ENCODE measurements at regions not wholly inside any gene's neighbourhood (a gene's known extent, or its start where the extent isn't known, plus 50 kb on each side); places are given as distances from the start of the nearest gene placed in this dataset.

DNA sequence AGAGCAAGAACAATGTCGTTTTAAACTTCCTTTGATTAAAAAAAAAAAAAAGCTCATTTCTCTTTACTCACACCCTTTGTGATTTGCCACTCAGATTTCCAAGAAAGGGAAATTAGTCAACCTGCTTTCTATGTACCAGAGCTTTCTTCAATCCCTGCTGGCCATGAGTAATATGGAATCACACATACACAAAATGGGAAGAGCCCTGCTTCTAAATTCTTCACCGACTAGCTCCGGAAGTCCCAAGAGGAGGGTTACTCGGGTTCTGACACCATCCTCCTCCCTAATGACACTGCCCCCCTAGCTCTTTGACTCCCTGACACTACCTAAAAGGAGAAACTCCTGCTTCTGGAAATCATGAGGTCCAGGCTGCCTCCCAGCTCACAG is 81.8 kb upstream of the SFMBT2 start:
- TF ChIP-seq, protein P1, sequence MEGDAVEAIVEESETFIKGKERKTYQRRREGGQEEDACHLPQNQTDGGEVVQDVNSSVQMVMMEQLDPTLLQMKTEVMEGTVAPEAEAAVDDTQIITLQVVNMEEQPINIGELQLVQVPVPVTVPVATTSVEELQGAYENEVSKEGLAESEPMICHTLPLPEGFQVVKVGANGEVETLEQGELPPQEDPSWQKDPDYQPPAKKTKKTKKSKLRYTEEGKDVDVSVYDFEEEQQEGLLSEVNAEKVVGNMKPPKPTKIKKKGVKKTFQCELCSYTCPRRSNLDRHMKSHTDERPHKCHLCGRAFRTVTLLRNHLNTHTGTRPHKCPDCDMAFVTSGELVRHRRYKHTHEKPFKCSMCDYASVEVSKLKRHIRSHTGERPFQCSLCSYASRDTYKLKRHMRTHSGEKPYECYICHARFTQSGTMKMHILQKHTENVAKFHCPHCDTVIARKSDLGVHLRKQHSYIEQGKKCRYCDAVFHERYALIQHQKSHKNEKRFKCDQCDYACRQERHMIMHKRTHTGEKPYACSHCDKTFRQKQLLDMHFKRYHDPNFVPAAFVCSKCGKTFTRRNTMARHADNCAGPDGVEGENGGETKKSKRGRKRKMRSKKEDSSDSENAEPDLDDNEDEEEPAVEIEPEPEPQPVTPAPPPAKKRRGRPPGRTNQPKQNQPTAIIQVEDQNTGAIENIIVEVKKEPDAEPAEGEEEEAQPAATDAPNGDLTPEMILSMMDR (IDR thresholded peaks at IDR 0.05; ENCODE audit: low read length) = no peak
- TF ChIP-seq EZH2 (IDR thresholded peaks at IDR 0.05; ENCODE audit: borderline replicate concordance, low read length) = no peak
